Peyer's patch (tissue), 4 donors: ENCODE measurements at regions not wholly inside any gene's neighbourhood (a gene's known extent, or its start where the extent isn't known, plus 50 kb on each side); places are given as distances from the start of the nearest gene placed in this dataset.

Experiments
- DNase-seq, 3 donors: peaks; one replicate each; pipeline ENCODE4 v3.0.0-alpha.2; 2017 to 2019
- H3K27ac ChIP-seq, 4 donors: fragments of 200-600 bp; sonication (generic); one replicate each; pipeline ENCODE4 v1.5.1; 2016 to 2019
- H3K27me3 ChIP-seq, 2 donors: fragments of 200-600 bp; sonication (generic); one replicate each; pipeline ENCODE4 v1.5.1; 2019
- H3K36me3 ChIP-seq, 3 donors: fragments of 200-600 bp; sonication (generic); one replicate each; pipeline ENCODE4 v1.5.1; 2016 to 2019
- H3K4me1 ChIP-seq, 4 donors: fragments of 200-600 bp; sonication (generic); one replicate each; pipeline ENCODE4 v1.5.1; 2016 to 2019
- H3K4me3 ChIP-seq, 4 donors: fragments of 200-600 bp; sonication (generic); 1 replicate in 3 of 4; 2 replicates in 1 of 4; pipeline ENCODE4 v1.5.1; 2016 to 2019; ENCODE audit warnings: mild to moderate bottlenecking in 1 of 4
- H3K9me3 ChIP-seq, 4 donors: fragments of 200-600 bp; sonication (generic); one replicate each; pipeline ENCODE4 v1.5.1; 2016 to 2019; ENCODE audit warnings: mild to moderate bottlenecking in 1 of 4
- POLR2A ChIP-seq, 2 donors: fragments of 450-650 bp; IDR thresholded peaks; one replicate each; pipeline ENCODE4 v1.5.1; 2017; ENCODE audit warnings: antibody characterized with exemption in 2 of 2, mild to moderate bottlenecking in 2 of 2, moderate library complexity in 2 of 2
- TF ChIP-seq, protein P1 (sequence below), 6 experiments: fragments of 450-650 bp in 4 of 6; fragments of 200-600 bp in 2 of 6; sonication (generic) in 1 of 6; IDR thresholded peaks; one replicate each; pipeline ENCODE4 v1.5.1; 2017 to 2019; ENCODE audit warnings: antibody characterized with exemption in 6 of 6, mild to moderate bottlenecking in 3 of 6, moderate library complexity in 1 of 6

DNA sequence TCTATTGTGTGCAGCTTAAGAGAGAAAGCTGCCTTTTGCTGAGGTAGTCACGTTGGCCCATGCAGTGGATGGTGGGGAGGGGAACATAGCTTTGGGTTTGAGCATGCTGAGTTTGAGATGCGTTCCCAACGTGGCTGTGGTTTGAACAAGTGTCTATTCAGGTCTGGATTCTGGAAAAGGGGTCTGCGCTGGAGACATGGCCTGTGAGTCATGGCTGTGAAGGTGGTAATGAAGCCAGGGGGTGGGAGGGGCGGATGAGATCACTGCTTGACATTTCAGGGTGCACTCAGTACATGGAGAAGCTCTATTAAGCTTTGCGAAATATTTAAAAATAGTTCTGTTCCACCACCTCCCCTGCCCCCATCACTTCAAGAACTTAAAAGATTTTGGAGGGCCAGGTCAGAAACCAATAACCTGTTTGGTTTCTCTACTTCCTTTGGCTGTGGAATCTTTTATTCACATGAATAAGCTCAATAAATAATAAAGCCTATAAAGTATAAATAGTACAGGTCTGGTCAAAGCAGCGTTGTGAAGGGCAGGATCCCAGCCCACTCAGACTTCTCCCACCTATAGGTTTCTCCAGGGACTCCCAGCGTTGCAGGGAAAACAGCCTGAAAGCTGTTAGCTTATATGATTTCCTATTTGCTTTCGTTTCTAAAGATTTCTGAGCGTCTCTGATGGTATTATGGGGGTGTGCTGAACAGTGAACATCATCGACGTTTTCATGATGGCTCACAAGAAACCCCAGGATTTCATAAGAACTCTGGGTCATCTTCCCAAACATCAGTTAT lies 189.9 kb downstream of the NSG2 start:
- H3K27me3 ChIP-seq: no peaks in the 10 kb centered on the region
- H3K4me3 ChIP-seq: no peak overlapping the region
- H3K27ac ChIP-seq: no peak overlapping the region
- H3K4me1 ChIP-seq: no peaks in the 10 kb centered on the region
- no peak for DNase-seq
- H3K9me3 ChIP-seq: no peaks in the 10 kb centered on the region
- no peak for TF ChIP-seq POLR2A (IDR thresholded peaks at IDR 0.05)
- TF ChIP-seq, protein P1, sequence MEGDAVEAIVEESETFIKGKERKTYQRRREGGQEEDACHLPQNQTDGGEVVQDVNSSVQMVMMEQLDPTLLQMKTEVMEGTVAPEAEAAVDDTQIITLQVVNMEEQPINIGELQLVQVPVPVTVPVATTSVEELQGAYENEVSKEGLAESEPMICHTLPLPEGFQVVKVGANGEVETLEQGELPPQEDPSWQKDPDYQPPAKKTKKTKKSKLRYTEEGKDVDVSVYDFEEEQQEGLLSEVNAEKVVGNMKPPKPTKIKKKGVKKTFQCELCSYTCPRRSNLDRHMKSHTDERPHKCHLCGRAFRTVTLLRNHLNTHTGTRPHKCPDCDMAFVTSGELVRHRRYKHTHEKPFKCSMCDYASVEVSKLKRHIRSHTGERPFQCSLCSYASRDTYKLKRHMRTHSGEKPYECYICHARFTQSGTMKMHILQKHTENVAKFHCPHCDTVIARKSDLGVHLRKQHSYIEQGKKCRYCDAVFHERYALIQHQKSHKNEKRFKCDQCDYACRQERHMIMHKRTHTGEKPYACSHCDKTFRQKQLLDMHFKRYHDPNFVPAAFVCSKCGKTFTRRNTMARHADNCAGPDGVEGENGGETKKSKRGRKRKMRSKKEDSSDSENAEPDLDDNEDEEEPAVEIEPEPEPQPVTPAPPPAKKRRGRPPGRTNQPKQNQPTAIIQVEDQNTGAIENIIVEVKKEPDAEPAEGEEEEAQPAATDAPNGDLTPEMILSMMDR (IDR thresholded peaks at IDR 0.05): no peak
- H3K36me3 ChIP-seq: no peaks in the 10 kb centered on the region

DNA sequence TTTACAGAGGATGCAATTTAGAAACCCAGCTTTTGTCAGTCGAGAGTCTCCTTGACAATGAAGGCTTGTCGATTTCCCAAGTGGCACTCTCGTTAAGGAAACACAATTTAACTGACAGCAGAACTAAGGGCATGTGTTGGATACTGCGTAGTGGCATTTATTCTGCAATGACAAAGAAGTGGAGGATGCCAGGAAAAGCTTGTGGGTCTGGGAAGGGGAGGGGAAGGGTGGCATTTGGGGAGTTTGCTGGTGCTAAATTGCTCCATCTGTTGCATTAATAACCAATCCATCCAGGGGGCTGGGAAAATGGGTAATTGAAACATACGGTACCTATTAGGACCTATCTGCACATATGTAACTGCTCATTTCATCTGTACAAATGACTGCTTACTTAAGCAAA lies 190.6 kb downstream of the NSG2 start:
- no peak for DNase-seq
- no peak for TF ChIP-seq POLR2A (IDR thresholded peaks at IDR 0.05)
- TF ChIP-seq, protein P1 (IDR thresholded peaks at IDR 0.05): no peak
- H3K4me3 ChIP-seq: no peak overlapping the region
- no peaks in the 10 kb centered on the region for H3K4me1 ChIP-seq
- H3K27ac ChIP-seq: no peak overlapping the region
- H3K9me3 ChIP-seq: no peaks in the 10 kb centered on the region
- no peaks in the 10 kb centered on the region for H3K27me3 ChIP-seq
- H3K36me3 ChIP-seq: no peaks in the 10 kb centered on the region

DNA sequence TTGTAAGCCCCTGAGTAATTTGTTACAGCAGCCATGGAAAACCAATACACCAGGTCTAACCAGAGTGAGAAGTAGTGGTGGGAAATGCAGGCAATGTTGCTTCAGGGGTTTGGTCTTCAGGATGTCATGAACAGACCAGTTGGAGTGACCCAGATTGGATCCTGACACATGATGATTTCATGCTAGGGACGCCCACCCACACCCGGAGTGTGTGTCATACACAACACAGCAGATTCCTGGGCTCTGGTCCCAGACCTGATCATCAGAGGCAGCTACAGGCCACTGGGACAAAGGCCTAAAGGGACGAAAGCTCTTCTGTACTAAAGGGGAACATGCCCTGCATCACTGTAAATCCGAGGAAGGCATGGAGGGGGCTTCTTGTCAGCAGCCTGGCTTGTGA lies 194.2 kb downstream of the NSG2 start:
- no peak overlapping the region for H3K27ac ChIP-seq
- no peak for DNase-seq
- H3K4me3 ChIP-seq: no peak overlapping the region
- H3K4me1 ChIP-seq: no peaks in the 10 kb centered on the region
- no peaks in the 10 kb centered on the region for H3K27me3 ChIP-seq
- TF ChIP-seq, protein P1 (IDR thresholded peaks at IDR 0.05): no peak
- H3K9me3 ChIP-seq: no peaks in the 10 kb centered on the region
- H3K36me3 ChIP-seq: no peaks in the 10 kb centered on the region

DNA sequence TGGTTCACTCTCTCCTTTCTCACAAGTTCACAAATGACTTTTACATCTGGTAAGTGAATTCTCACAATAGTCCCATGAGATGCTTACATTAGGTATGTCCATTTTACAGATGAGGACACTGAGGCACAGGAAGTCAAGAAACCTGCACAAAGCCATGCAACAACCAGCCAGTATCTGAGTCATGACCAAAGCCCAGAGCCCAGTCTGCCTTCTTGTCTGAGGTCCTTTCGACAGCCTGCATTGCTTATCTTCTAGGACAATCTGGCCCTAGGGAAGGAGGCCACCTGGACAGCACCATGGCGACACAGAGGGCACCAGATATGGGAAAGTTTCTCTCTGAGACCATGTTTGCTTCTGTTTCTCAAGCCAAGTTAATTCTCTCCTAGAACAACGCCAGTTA lies 197.1 kb downstream of the NSG2 start:
- Histone ChIP-seq H3K9me3 (no peaks in the 10 kb centered on the region), H3K36me3 (no peaks in the 10 kb centered on the region), H3K27ac (no peak overlapping the region), H3K4me3 (no peak overlapping the region), H3K27me3 (no peaks in the 10 kb centered on the region), H3K4me1 (no peaks in the 10 kb centered on the region)
- no peak for DNase-seq
- TF ChIP-seq, protein P1 (IDR thresholded peaks at IDR 0.05): no peak
- no peak for TF ChIP-seq POLR2A (IDR thresholded peaks at IDR 0.05)

DNA sequence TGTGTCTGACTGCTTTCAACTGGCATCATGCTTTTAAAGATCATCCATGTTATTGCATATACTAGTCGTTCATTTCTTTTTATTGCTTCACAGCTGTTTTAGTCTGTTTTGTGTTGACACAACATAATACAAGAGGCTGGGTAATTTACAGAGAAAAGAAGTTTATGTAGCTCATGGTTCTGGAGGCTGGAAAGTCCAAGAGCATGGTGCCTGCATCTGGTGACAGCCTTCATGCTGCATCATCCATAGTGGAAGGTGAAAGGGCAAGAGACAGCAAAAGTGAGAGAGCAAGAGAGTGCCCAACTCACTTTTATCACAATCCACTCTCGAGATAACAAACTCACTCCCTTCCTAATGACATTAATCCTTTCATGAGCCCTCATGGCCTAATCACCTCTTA lies 198.4 kb downstream of the NSG2 start:
- DNase-seq: no peak
- H3K9me3 ChIP-seq: no peaks in the 10 kb centered on the region
- H3K27ac ChIP-seq: no peak overlapping the region
- H3K4me1 ChIP-seq: no peaks in the 10 kb centered on the region
- no peaks in the 10 kb centered on the region for H3K27me3 ChIP-seq
- no peaks in the 10 kb centered on the region for H3K36me3 ChIP-seq
- TF ChIP-seq POLR2A (IDR thresholded peaks at IDR 0.05): no peak
- TF ChIP-seq, protein P1 (IDR thresholded peaks at IDR 0.05): no peak
- no peak overlapping the region for H3K4me3 ChIP-seq
